Kidney epithelial cell (primary cell): ENCODE measurements at regions not wholly inside any gene's neighbourhood (a gene's known extent, or its start where the extent isn't known, plus 50 kb on each side); places are given as distances from the start of the nearest gene placed in this dataset.

Experiments
- DNase-seq: peaks from one replicate; pipeline ENCODE4 v3.0.0-alpha.2; 2010; ENCODE audit warnings: low read depth
- H3K27me3 ChIP-seq: 2 replicates; pipeline ENCODE4 v1.6.0; 2011; ENCODE audit warnings: low read length; ENCODE audit not compliant: control insufficient read depth, insufficient read depth
- H3K36me3 ChIP-seq: 2 replicates; pipeline ENCODE4 v1.5.1; 2011; ENCODE audit warnings: low read length; ENCODE audit not compliant: control insufficient read depth, insufficient read depth
- H3K4me3 ChIP-seq: 2 replicates; pipeline ENCODE4 v1.5.1; 2011; ENCODE audit warnings: low read depth, mild to moderate bottlenecking, control low read depth, low read length
- TF ChIP-seq, protein P1 (sequence below): IDR thresholded peaks from 2 replicates; pipeline ENCODE4 v1.5.1; 2011; ENCODE audit warnings: mild to moderate bottlenecking, moderate library complexity, low read length, control low read depth, inconsistent platforms; ENCODE audit not compliant: insufficient read depth, poor library complexity, severe bottlenecking

- no peak for DNase-seq
- H3K4me3 ChIP-seq: no peak overlapping the region
- TF ChIP-seq, protein P1, sequence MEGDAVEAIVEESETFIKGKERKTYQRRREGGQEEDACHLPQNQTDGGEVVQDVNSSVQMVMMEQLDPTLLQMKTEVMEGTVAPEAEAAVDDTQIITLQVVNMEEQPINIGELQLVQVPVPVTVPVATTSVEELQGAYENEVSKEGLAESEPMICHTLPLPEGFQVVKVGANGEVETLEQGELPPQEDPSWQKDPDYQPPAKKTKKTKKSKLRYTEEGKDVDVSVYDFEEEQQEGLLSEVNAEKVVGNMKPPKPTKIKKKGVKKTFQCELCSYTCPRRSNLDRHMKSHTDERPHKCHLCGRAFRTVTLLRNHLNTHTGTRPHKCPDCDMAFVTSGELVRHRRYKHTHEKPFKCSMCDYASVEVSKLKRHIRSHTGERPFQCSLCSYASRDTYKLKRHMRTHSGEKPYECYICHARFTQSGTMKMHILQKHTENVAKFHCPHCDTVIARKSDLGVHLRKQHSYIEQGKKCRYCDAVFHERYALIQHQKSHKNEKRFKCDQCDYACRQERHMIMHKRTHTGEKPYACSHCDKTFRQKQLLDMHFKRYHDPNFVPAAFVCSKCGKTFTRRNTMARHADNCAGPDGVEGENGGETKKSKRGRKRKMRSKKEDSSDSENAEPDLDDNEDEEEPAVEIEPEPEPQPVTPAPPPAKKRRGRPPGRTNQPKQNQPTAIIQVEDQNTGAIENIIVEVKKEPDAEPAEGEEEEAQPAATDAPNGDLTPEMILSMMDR: no peak
- no peaks in the 10 kb centered on the region for H3K36me3 ChIP-seq
- H3K27me3 ChIP-seq: no peaks in the 10 kb centered on the region
Observed at GRCh38 chr21:43337901-43338655, 88.9 kb downstream of the SIK1 start.

GRCh38 chr21:43335119-43335518 is 91.8 kb downstream of the SIK1 start:
- TF ChIP-seq, protein P1: no peak
- H3K27me3 ChIP-seq: no peaks in the 10 kb centered on the region
- DNase-seq: no peak

DNA sequence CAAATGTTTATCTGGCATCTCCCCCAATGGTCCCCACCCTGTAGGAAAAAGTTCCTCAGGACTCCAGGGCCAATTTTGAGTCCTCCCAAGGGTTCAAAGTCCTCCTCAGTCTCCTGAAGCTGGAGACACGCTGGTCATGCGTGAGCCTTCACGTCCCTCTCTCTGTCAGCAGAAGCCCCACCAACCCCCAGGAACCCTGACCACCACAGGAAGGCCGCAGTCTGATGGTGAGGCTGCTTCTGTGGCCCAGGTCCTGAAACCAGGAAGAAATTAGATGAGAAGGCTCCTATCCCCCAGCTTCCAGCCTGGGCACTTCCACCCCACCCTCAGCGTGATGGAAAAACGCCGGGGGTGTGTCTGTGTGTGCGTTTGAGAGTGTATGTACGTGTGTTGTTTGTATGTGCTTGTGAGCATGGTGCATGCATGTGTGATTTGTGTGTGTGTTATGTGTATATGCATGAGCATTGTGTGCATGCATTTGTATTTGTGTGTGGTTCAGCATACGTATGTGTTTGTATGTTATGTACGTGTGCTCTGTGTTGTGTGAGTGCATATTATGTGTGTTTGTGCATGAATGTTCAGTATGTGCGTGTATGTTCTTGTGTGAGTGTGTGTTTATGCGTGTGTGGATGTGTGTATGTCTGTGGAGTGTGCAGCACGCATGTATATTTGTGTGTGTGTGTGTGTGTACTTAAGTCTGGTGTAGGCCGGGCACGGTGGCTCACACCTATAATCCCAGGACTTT is 92.5 kb downstream of the SIK1 start:
- H3K4me3 ChIP-seq: no peak overlapping the region
- no peak for DNase-seq
- no peaks in the 10 kb centered on the region for H3K27me3 ChIP-seq
- no peaks in the 10 kb centered on the region for H3K36me3 ChIP-seq
- TF ChIP-seq, protein P1: no peak

More at GRCh38 chr21:43335119-43335518, 91.8 kb downstream of the SIK1 start:
- Histone ChIP-seq H3K4me3 (no peak overlapping the region), H3K36me3 (no peaks in the 10 kb centered on the region)

GRCh38 chr21:43333298-43334062 is 93.5 kb downstream of the SIK1 start:
- Histone ChIP-seq H3K4me3 (no peak overlapping the region), H3K36me3 (no peaks in the 10 kb centered on the region), H3K27me3 (no peaks in the 10 kb centered on the region)
- TF ChIP-seq, protein P1: no peak
- peak; percentile 65 for DNase-seq

GRCh38 chr21:43332861-43333297 is 94.1 kb downstream of the SIK1 start:
- Histone ChIP-seq H3K27me3 (no peaks in the 10 kb centered on the region), H3K4me3 (no peak overlapping the region), H3K36me3 (no peaks in the 10 kb centered on the region)
- DNase-seq: no peak
- TF ChIP-seq, protein P1: no peak
